RKO (cell line): ENCODE measurements at regions not wholly inside any gene's neighbourhood (a gene's known extent, or its start where the extent isn't known, plus 50 kb on each side); places are given as distances from the start of the nearest gene placed in this dataset.
"Not testable (repeated sequence)": the region's sequence is repeated elsewhere in the genome, so short reads cannot be mapped to it uniquely, and the experiment has no call there.

Experiments used
- DNase-seq: peaks from one replicate; pipeline ENCODE4 v3.0.0-alpha.2; 2016; ENCODE audit warnings: low spot score

GRCh38 chr4:12447451-12447850 lies 1018.8 kb upstream of the HS3ST1 start:
- no peak for DNase-seq

- no peak for DNase-seq
Observed at GRCh38 chr4:12446657-12447185, 1018.0 kb upstream of the HS3ST1 start.

DNA sequence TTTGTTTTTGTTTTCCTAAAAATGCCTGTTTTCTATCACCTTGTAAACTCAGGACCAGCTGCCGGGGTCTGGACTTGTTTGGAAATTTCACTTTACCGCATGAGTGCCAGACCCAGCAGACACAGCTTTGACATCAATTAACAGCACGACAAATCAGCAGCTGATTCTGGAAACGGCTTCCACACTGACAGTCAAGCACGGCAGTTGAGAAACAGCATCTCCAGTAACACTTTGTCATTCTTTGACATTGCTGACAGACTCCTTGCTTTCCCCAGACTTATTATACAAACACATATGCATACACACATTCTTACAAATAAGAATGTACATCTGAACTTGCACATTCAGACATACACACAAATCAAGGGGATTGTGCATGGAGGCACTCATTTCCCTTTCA lies 1017.6 kb upstream of the HS3ST1 start:
- no peak for DNase-seq

GRCh38 chr4:12445711-12446235 lies 1017.1 kb upstream of the HS3ST1 start:
- no peak for DNase-seq

DNA sequence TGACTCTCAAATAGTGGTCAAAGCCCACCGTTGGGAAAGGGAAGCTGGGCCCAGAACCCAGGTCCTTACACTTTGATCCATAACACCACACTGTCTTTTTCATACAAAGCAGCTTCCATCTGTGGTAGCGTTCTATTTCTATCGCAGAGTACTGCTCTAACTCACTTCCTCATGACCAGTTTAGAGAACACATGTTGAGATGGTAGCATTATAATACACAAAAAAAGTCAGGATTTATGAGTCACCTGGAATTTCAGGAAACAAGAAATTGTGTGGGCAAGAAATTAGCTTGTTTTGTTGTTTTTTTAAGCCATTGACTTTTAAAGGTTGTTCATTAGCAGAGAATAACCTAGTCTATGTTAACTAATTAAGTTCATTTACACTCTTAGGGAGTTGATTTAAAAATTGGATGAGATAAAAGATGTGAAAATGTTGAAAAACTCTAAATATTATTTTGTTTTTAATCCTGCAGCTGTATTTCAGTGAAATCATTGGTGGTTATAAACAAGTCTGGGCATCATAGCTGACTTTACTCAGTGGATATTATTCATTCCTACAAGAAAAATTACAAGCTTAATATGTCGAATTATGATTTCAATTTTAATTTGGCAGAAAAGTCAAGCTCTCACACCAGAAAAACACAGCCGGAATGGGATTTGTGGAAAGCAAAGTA lies 1011.1 kb upstream of the HS3ST1 start:
- DNase-seq: no peak

- not testable (repeated sequence) for DNase-seq
Observed at GRCh38 chr4:12431259-12431658, 1002.6 kb upstream of the HS3ST1 start.

DNA sequence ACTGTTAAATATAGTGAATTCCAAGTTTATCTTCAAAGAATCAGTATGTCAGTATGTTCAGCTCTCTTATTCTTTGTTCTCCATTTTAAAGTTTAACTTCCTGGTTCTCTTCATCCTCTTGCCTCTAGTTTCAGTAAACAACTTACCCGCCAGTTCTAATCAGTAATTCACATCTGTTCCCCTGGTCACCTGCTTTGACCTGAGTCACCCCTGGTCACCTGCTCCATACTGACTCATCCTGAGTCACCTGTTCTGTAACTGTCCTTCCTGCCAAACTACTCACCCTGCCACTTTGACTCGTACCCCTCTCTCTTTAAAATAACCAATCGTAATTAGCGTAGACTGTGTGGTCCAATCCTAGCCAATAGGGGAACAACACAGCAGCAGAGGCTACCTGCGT lies 992.7 kb upstream of the HS3ST1 start:
- DNase-seq: peak; percentile 42

DNA sequence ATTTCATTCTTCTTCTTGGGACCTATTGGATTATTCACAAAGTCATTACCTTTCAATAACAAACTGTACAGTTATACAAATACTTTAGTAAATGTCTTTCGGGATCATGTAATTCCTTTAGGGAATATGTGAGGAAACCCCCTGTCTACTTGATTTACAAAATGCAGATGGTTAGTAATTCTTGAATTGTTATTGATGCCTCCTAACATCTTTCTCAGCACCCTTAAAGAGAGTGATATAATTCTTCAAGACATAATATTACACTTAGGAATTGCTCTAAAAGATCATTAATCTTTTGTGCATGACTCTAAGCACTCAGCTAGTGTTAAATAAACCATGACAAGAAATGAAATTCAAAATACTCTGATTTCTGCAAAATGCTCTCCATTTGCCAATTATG lies 988.1 kb upstream of the HS3ST1 start:
- DNase-seq: no peak

DNA sequence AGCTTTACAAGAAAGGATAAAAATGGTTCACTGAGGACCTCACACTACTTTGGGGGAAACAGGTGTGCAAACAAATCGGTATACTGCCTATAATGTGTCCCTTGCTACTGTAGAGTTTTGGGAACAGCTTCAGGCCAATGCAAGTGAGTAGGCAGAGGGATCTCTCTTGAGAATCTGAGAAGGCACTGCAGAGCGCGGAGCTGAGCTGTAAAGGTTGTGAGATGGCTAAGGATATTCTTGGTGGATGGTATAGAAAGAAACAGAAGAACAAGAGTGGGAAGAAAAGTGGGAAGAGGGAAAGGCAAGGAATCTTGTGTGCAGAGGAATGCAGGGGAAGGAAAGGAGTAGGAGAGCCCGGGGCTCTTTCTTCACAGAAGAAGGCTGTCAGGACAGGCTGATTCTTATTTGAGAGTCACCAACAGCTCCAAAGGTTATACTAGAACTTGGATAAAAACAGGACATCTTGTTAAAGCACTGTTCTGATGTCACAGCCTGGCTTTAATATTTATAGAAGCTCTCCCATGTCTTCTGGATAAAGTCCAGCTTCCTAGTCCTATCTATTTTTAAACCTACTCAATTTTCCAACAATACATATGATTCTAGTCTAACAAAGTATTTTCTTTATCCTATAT lies 985.6 kb upstream of the HS3ST1 start:
- no peak for DNase-seq

GRCh38 chr4:12411072-12411471 lies 982.4 kb upstream of the HS3ST1 start:
- DNase-seq: no peak

- peak; percentile 85 for DNase-seq
Observed at GRCh38 chr4:12409507-12410190, 981.0 kb upstream of the HS3ST1 start.

DNA sequence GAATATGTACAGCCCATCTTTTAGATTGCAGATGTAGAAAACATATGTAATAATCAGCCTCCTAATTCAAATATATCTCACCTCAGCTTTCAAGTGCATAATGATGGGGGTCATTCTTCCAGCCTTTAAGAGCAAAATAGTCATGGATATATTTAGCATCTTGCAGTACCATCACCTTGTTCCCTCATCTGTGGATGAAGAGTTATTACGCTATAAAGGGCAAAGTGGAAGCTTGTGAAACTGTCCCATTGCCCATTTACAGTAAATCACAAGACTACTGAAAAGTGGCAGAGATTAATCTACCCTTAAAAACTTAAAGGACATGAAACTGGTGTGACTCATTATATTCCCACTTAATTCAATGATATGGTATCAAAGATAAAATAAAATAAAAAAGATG lies 979.7 kb upstream of the HS3ST1 start:
- no peak for DNase-seq

- DNase-seq: no peak
Observed at GRCh38 chr4:12403175-12403574, 974.5 kb upstream of the HS3ST1 start.

GRCh38 chr4:12399781-12400180 lies 971.1 kb upstream of the HS3ST1 start:
- DNase-seq: peak; percentile 40

GRCh38 chr4:12393631-12394262 lies 965.1 kb upstream of the HS3ST1 start:
- no peak for DNase-seq

- no peak for DNase-seq
Observed at GRCh38 chr4:12389604-12390003, 960.9 kb upstream of the HS3ST1 start.

DNA sequence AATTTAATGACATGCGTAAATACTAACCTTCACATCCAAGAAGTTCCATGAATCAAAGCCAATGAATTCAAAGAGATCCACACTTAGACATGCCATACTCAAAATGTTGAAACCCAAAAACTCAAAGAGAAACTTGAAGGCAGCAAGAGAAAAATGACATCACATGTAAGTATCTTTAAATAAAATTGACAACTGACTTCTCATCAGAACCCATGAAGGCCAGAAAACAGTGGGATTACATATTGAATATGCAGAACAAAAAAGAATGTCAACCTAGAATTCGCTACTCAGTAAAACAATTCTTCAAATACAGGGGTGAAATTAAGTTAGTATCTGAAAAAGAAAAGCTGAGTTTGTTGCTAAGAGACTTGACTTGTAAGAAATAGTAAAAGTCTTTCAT lies 953.9 kb upstream of the HS3ST1 start:
- DNase-seq: no peak

DNA sequence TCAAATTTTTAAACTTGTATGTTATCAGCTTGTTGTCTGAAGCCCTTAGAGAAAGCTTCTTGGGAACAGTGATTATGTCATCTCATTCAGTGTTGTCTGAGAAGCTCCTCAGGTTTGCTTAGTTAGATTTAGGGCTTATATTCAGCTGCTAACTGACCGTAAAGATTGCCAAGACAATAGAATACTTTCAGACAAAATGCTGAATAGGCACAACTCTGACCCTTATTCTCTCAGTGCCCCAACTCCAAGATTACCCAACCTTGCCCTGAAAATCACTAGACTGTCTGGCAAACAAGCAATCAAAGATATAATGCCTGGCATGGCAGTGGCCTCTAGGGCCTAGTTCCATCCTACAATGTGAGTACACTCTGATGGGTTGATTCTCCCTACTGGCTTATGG lies 950.5 kb upstream of the HS3ST1 start:
- DNase-seq: no peak

- DNase-seq: no peak
Observed at GRCh38 chr4:12375805-12376204, 947.1 kb upstream of the HS3ST1 start.

- not testable (repeated sequence) for DNase-seq
Observed at GRCh38 chr4:12365869-12366268, 937.2 kb upstream of the HS3ST1 start.

DNA sequence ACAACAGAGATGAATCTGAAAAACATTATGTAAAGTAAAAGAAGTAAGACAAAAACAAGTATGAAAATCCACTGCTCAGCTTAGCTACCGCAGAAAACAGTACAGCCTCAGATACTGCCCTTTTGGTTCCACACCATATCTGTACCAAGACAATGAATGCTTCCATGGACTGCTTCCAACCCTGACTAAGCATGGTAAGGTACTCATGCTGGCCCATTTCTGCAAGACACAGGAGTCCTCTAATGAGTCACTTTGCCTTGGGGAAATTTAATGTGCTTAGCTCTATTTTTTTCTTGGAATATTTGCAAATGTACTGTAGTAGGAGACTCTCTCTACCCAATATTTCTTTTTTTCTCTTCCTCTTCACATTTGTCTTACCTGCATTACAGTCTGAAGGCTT lies 931.7 kb upstream of the HS3ST1 start:
- peak; percentile 6 for DNase-seq

GRCh38 chr4:12359420-12359819 lies 930.7 kb upstream of the HS3ST1 start:
- peak; percentile 8 for DNase-seq
